PC-3 (cell line): ENCODE measurements at regions not wholly inside any gene's neighbourhood (a gene's known extent, or its start where the extent isn't known, plus 50 kb on each side); places are given as distances from the start of the nearest gene placed in this dataset.

Source experiments
- ATAC-seq: fragments of 200-7000 bp; cut with Tn5 transposase; 2 replicates; pipeline ENCODE4 v1.9.1; 2020; ENCODE audit warnings: mild to moderate bottlenecking, moderate library complexity
- BruUV-seq: library from RNA; stranded (reverse); fragments of 400-500 nt; replicated peaks from 2 replicates; lab custom pipeline; 2021; lab: Mats Ljungman, UMichigan
- CTCF ChIA-PET: fragments of 300-600 bp; sonication (Branson Sonifier 250); formaldehyde crosslinking; loops from one replicate; lab custom pipeline; 2022; ENCODE audit warnings: antibody characterized with exemption; lab: Charles Lee
- POLR2A ChIA-PET: fragments of 300-600 bp; sonication (Branson Sonifier 250); formaldehyde crosslinking; loops from one replicate; lab custom pipeline; 2022; ENCODE audit warnings: antibody characterized with exemption; ENCODE audit not compliant: unreplicated experiment; lab: Charles Lee
- DNase-seq: peaks from one replicate; pipeline ENCODE4 v3.0.0-alpha.2; 2015
- H2AFZ ChIP-seq: fragments of 300-600 bp; sonication (generic); 2 replicates; pipeline ENCODE4 v1.6.0; 2016; ENCODE audit warnings: antibody characterized with exemption, low read length
- H3F3A ChIP-seq: fragments of 300-600 bp; sonication (generic); one replicate; pipeline ENCODE4 v1.6.0; 2017; ENCODE audit warnings: antibody characterized with exemption, low read length, control low read depth, mild to moderate bottlenecking; ENCODE audit not compliant: unreplicated experiment
- H3K27ac ChIP-seq: fragments of 300-600 bp; sonication (generic); 2 replicates; pipeline ENCODE4 v1.5.1; 2016; ENCODE audit warnings: mild to moderate bottlenecking, low read length
- H3K27me3 ChIP-seq: fragments of 300-600 bp; sonication (generic); 2 replicates; pipeline ENCODE4 v1.6.1; 2016; ENCODE audit warnings: low read length, mixed read lengths
- H3K36me3 ChIP-seq: fragments of 300-600 bp; sonication (generic); 2 replicates; pipeline ENCODE4 v1.6.1; 2016; ENCODE audit warnings: low read depth, mixed run types, low read length, mixed read lengths
- H3K4me1 ChIP-seq: fragments of 300-600 bp; sonication (generic); 2 replicates; pipeline ENCODE4 v1.5.1; 2016; ENCODE audit warnings: low read length; ENCODE audit not compliant: insufficient read depth
- H3K4me2 ChIP-seq: fragments of 300-600 bp; sonication (generic); 2 replicates; pipeline ENCODE4 v1.6.0; 2016; ENCODE audit warnings: low read length
- H3K4me3 ChIP-seq: fragments of 300-600 bp; sonication (generic); 2 replicates; pipeline ENCODE4 v1.5.1; 2016; ENCODE audit warnings: mild to moderate bottlenecking, low read length, mixed read lengths
- H3K79me2 ChIP-seq: fragments of 300-600 bp; sonication (generic); 2 replicates; pipeline ENCODE4 v1.6.1; 2017; ENCODE audit warnings: low read length, mixed read lengths
- H3K9ac ChIP-seq: fragments of 300-600 bp; sonication (generic); 2 replicates; pipeline ENCODE4 v1.6.0; 2016; ENCODE audit warnings: mild to moderate bottlenecking, low read length
- H3K9me2 ChIP-seq: fragments of 300-600 bp; sonication (generic); replicated peaks from 2 replicates; pipeline ENCODE4 v1.6.1; 2016; ENCODE audit warnings: mixed run types, low read length, mixed read lengths
- H3K9me3 ChIP-seq: fragments of 300-600 bp; sonication (generic); 2 replicates; pipeline ENCODE4 v1.6.1; 2016; ENCODE audit warnings: low read length, mixed read lengths
- H4K20me1 ChIP-seq: fragments of 300-600 bp; sonication (generic); 2 replicates; pipeline ENCODE4 v1.6.1; 2016; ENCODE audit warnings: low read length, mixed read lengths
- CTCF ChIP-seq: fragments of 300-600 bp; sonication (generic); conservative IDR thresholded peaks from 2 replicates; pipeline ENCODE4 v1.5.1; 2017; ENCODE audit warnings: antibody characterized with exemption, low read depth, mild to moderate bottlenecking, low read length
- EZH2 ChIP-seq: fragments of 300-600 bp; sonication (generic); IDR thresholded peaks from one replicate; pipeline ENCODE4 v1.6.1; 2017; ENCODE audit warnings: antibody characterized with exemption, mild to moderate bottlenecking, low read length; ENCODE audit not compliant: unreplicated experiment
- EZH2phosphoT487 ChIP-seq: fragments of 300-600 bp; sonication (generic); IDR thresholded peaks from 2 replicates; pipeline ENCODE4 v1.6.1; 2018; ENCODE audit warnings: mild to moderate bottlenecking, antibody characterized with exemption, low read length, borderline replicate concordance
- intact Hi-C: fragments of 100-400 bp; cut with micrococcal nuclease; formaldehyde crosslinking; loops from 2 replicates; pipeline ENCODE4 v1.9.0; 2023

GRCh38 chr2:181384923-181385322 lies 72.3 kb upstream of the ITGA4 start:
- H3K4me2 ChIP-seq = no peak overlapping the region
- no peaks in the 10 kb centered on the region for H4K20me1 ChIP-seq
- H3F3A ChIP-seq = no peaks in the 10 kb centered on the region
- H3K27me3 ChIP-seq = no peaks in the 10 kb centered on the region
- H3K9me2 ChIP-seq = no peaks in the 10 kb centered on the region
- ChIA-PET POLR2A (no interaction called here), CTCF (no interaction called here)
- TF ChIP-seq EZH2 (no peak), EZH2phosphoT487 (no peak), CTCF (no peak)
- intact Hi-C loops = no loop called here
- H3K27ac ChIP-seq = no peak overlapping the region
- DNase-seq = no peak
- no peak overlapping the region for H3K4me3 ChIP-seq
- H3K4me1 ChIP-seq = no peaks in the 10 kb centered on the region
- H3K36me3 ChIP-seq = no peaks in the 10 kb centered on the region
- H3K9me3 ChIP-seq = no peaks in the 10 kb centered on the region
- H2AFZ ChIP-seq = no peak overlapping the region
- no peak for ATAC-seq
- H3K79me2 ChIP-seq = no peaks in the 10 kb centered on the region
- BruUV-seq = no TSS peak
- no peak overlapping the region for H3K9ac ChIP-seq

GRCh38 chr2:181389524-181389923 lies 67.7 kb upstream of the ITGA4 start:
- no peak overlapping the region for H3K4me2 ChIP-seq
- no TSS peak for BruUV-seq
- H3K9me2 ChIP-seq = no peaks in the 10 kb centered on the region
- no peak overlapping the region for H3K9ac ChIP-seq
- TF ChIP-seq CTCF (no peak), EZH2phosphoT487 (no peak), EZH2 (no peak)
- H3K4me3 ChIP-seq = no peak overlapping the region
- H3F3A ChIP-seq = no peaks in the 10 kb centered on the region
- CTCF ChIA-PET = no interaction called here
- no peaks in the 10 kb centered on the region for H3K36me3 ChIP-seq
- H3K27ac ChIP-seq = no peak overlapping the region
- DNase-seq = no peak
- H3K4me1 ChIP-seq = peaks cover 5% of the 10 kb centered on the region; the same call in 1 of the 2 replicates
- intact Hi-C loops = no loop called here
- H2AFZ ChIP-seq = no peak overlapping the region
- POLR2A ChIA-PET = no interaction called here
- ATAC-seq = no peak
- no peaks in the 10 kb centered on the region for H3K9me3 ChIP-seq
- no peaks in the 10 kb centered on the region for H3K27me3 ChIP-seq
- no peaks in the 10 kb centered on the region for H4K20me1 ChIP-seq
- no peaks in the 10 kb centered on the region for H3K79me2 ChIP-seq

GRCh38 chr2:181393472-181393871 lies 63.7 kb upstream of the ITGA4 start:
- H3K4me2 ChIP-seq = peak overlapping the region; percentile 52
- ATAC-seq (peak; percentile 88), DNase-seq (peak; percentile 44)
- no peak overlapping the region for H3K27ac ChIP-seq
- H3K36me3 ChIP-seq = no peaks in the 10 kb centered on the region
- H3K4me1 ChIP-seq = peaks cover 5% of the 10 kb centered on the region; the same call in 1 of the 2 replicates
- no peaks in the 10 kb centered on the region for H3F3A ChIP-seq
- no peaks in the 10 kb centered on the region for H4K20me1 ChIP-seq
- intact Hi-C loops = no loop called here
- ChIA-PET CTCF (no interaction called here), POLR2A (no interaction called here)
- peak overlapping the region; percentile 37; the same call in 1 of the 2 replicates for H2AFZ ChIP-seq
- H3K27me3 ChIP-seq = no peaks in the 10 kb centered on the region
- TF ChIP-seq EZH2phosphoT487 (no peak), CTCF (no peak), EZH2 (no peak)
- BruUV-seq = no TSS peak
- H3K9me3 ChIP-seq = no peaks in the 10 kb centered on the region
- H3K9ac ChIP-seq = no peak overlapping the region
- H3K9me2 ChIP-seq = no peaks in the 10 kb centered on the region
- H3K79me2 ChIP-seq = no peaks in the 10 kb centered on the region
- no peak overlapping the region for H3K4me3 ChIP-seq
